Peyer's patch (tissue), 4 donors: ENCODE measurements at regions not wholly inside any gene's neighbourhood (a gene's known extent, or its start where the extent isn't known, plus 50 kb on each side); places are given as distances from the start of the nearest gene placed in this dataset.

Experiments
- CTCF ChIP-seq, 6 experiments: fragments of 450-650 bp in 4 of 6; fragments of 200-600 bp in 2 of 6; sonication (generic) in 1 of 6; IDR thresholded peaks; one replicate each; pipeline ENCODE4 v1.5.1; 2017 to 2019; ENCODE audit warnings: antibody characterized with exemption in 6 of 6, mild to moderate bottlenecking in 3 of 6, moderate library complexity in 1 of 6
- POLR2A ChIP-seq, 2 donors: fragments of 450-650 bp; IDR thresholded peaks; one replicate each; pipeline ENCODE4 v1.5.1; 2017; ENCODE audit warnings: antibody characterized with exemption in 2 of 2, mild to moderate bottlenecking in 2 of 2, moderate library complexity in 2 of 2

- no peak for TF ChIP-seq CTCF (IDR thresholded peaks at IDR 0.05)
- TF ChIP-seq POLR2A (IDR thresholded peaks at IDR 0.05): no peak
These were observed 2141.7 kb upstream of the TENM3 start for GRCh38 chr4:180101348-180102083.
